Lower leg skin (tissue), 3 donors: ENCODE measurements at regions not wholly inside any gene's neighbourhood (a gene's known extent, or its start where the extent isn't known, plus 50 kb on each side); places are given as distances from the start of the nearest gene placed in this dataset.

Experiments
- CTCF ChIP-seq, 3 donors: fragments of 450-650 bp; IDR thresholded peaks; one replicate each; pipeline ENCODE4 v1.5.1; 2016; ENCODE audit warnings: antibody characterized with exemption in 3 of 3, mild to moderate bottlenecking in 3 of 3, moderate library complexity in 2 of 3
- POLR2A ChIP-seq, 2 donors: fragments of 450-650 bp; IDR thresholded peaks; one replicate each; pipeline ENCODE4 v1.6.1; 2016 to 2017; ENCODE audit warnings: antibody characterized with exemption in 2 of 2, mild to moderate bottlenecking in 1 of 2, moderate library complexity in 1 of 2

GRCh38 chr3:22994781-22995180, 208.3 kb upstream of the UBE2E2 start:
- TF ChIP-seq CTCF (IDR thresholded peaks at IDR 0.05) (no peak), POLR2A (IDR thresholded peaks at IDR 0.05) (no peak)
